Heart right ventricle (tissue), 16 donors: ENCODE measurements at regions not wholly inside any gene's neighbourhood (a gene's known extent, or its start where the extent isn't known, plus 50 kb on each side); places are given as distances from the start of the nearest gene placed in this dataset.

Experiments
- ATAC-seq, 8 donors: fragments of 200-7000 bp; cut with Tn5 transposase; one replicate each; pipeline ENCODE4 v1.9.1; 2020; ENCODE audit warnings: mild to moderate bottlenecking in 8 of 8, moderate library complexity in 8 of 8, moderate number of reproducible peaks in 1 of 8
- DNase-seq, 2 donors: peaks; one replicate each; pipeline ENCODE4 v3.0.0-alpha.2; 2020
- H3K27ac ChIP-seq, 10 donors: fragments of 200-600 bp; sonication (generic) in 2 of 10; one replicate each; pipeline versions ENCODE4 v1.5.0 to v1.8.0; 2020 to 2022; ENCODE audit warnings: mild to moderate bottlenecking in 3 of 10
- H3K27me3 ChIP-seq, 7 donors: fragments of 200-600 bp; one replicate each; pipeline ENCODE4 v1.8.0; 2021 to 2022; ENCODE audit warnings: mild to moderate bottlenecking in 2 of 7
- H3K36me3 ChIP-seq, 9 donors: fragments of 200-600 bp; sonication (generic) in 1 of 9; one replicate each; pipeline versions ENCODE4 v1.5.0 to v1.8.0; 2020 to 2022; ENCODE audit warnings: mild to moderate bottlenecking in 2 of 9
- H3K4me1 ChIP-seq, 9 donors: fragments of 200-600 bp; sonication (generic) in 1 of 9; one replicate each; pipeline versions ENCODE4 v1.5.0 to v1.8.0; 2020 to 2022; ENCODE audit warnings: mild to moderate bottlenecking in 4 of 9
- H3K4me3 ChIP-seq, 10 donors: fragments of 200-600 bp; sonication (generic) in 2 of 10; one replicate each; pipeline versions ENCODE4 v1.5.0 to v1.8.0; 2020 to 2022; ENCODE audit warnings: mild to moderate bottlenecking in 7 of 10, moderate library complexity in 2 of 10
- H3K9me3 ChIP-seq, 11 donors: fragments of 200-600 bp in 10 of 11; sonication (generic) in 2 of 11; one replicate each; pipeline versions ENCODE4 v1.5.0 to v1.8.0; 2013 to 2022; ENCODE audit warnings: mild to moderate bottlenecking in 2 of 11, control low read depth in 1 of 11, moderate library complexity in 1 of 11
- CTCF ChIP-seq, 9 donors: fragments of 200-600 bp; sonication (generic) in 2 of 9; IDR thresholded peaks; one replicate each; pipeline versions ENCODE4 v1.5.0 to v1.8.0; 2021 to 2022; ENCODE audit warnings: antibody characterized with exemption in 9 of 9, mild to moderate bottlenecking in 5 of 9, moderate library complexity in 1 of 9
- WGBS, 2 donors: extraction: QIAGEN DNeasy Blood & Tissue Kit; methylation state at CpG; one replicate each; pipeline ENCODE4 v1.1.7; 2013; ENCODE audit warnings: inconsistent platforms in 1 of 2; 5-methylcytosine and 5-hydroxymethylcytosine counted together
- intact Hi-C, 10 donors: fragments of 100-400 bp; cut with DNase I; formaldehyde crosslinking; loops; one replicate each; pipeline versions ENCODE4 v1.11.1 to v1.14.2; 2022
- donor health status: Arrhythmogenic right ventricular cardiomyopathy.
- donor health status: ischemic (EF 13 %, LVEDD 7.1; RV severe dilation, severe dysfunction).
- donor health status: healthy with polysubstance abuse.
- donor health status: DM: no; HTN: yes; CAD: no.
- donor health status: DM: no; HTN: no; CAD: no.
- donor health status: ischemic (EF 25% LVEDD 6.9; RV normal size, moderate dysfunction).
- donor health status: ischemic (EF 25% LVEDD 5.7; RV mildly dilated, moderate dysfunction).
- donor health status: healthy.
- donor health status: DM: yes; HTN: yes; CAD: no.
- donor health status: Ischemic cardiomyopathy.
- donor health status: ischemic (EF 35%, LVEDD 5.7; RV mildly dilated, moderate dysfunction).
- donor health status: nonischemic (EF 11% LVEDD 7.7; RV severe dilation, severe dysfunction).
- donor health status: DM: yes; HTN: yes; CAD: no.
- donor health status: PGD.
- donor health status: ischemic (EF 29% LVEDD 5.4; RV normal size, mild dysfunction).
- donor health status: nonischemic (EF 23%, LVEDD 6.1; RV moderate dilation, normal function).

GRCh38 chr10:6823770-6824169, 243.7 kb upstream of the PRKCQ start:
- no peaks in the 10 kb centered on the region for H3K9me3 ChIP-seq
- no peak for DNase-seq
- H3K27me3 ChIP-seq = peaks cover 0 to 11% (median 0%) of the 10 kb centered on the region in 7 donors
- intact Hi-C loops = no loop called here
- H3K4me3 ChIP-seq = no peak overlapping the region
- 0% methylated on average over 1 of the region's 1 CpG for WGBS, 2 donors
- H3K36me3 ChIP-seq = no peaks in the 10 kb centered on the region
- no peaks in the 10 kb centered on the region for H3K4me1 ChIP-seq
- no peak overlapping the region for H3K27ac ChIP-seq
- ATAC-seq = no peak
- no peak for TF ChIP-seq CTCF (IDR thresholded peaks at IDR 0.05)

- H3K9me3 ChIP-seq = no peaks in the 10 kb centered on the region
- no peak for TF ChIP-seq CTCF (IDR thresholded peaks at IDR 0.05)
- no peak overlapping the region for H3K4me3 ChIP-seq
These were observed 239.2 kb upstream of the PRKCQ start for GRCh38 chr10:6819301-6819700.

GRCh38 chr10:6817770-6818169, 237.7 kb upstream of the PRKCQ start:
- Histone ChIP-seq H3K27me3 (peaks cover 0 to 11% (median 0%) of the 10 kb centered on the region in 7 donors), H3K4me1 (no peaks in the 10 kb centered on the region), H3K36me3 (no peaks in the 10 kb centered on the region), H3K27ac (no peak overlapping the region), H3K4me3 (no peak overlapping the region), H3K9me3 (no peaks in the 10 kb centered on the region)
- intact Hi-C loops = no loop called here
- no peak for DNase-seq
- ATAC-seq = no peak
- 90 to 93% methylated on average over 4 of the region's 4 CpGs for WGBS, 2 donors
- TF ChIP-seq CTCF (IDR thresholded peaks at IDR 0.05) = no peak

More at GRCh38 chr10:6819301-6819700, 239.2 kb upstream of the PRKCQ start:
- peaks cover 0 to 11% (median 0%) of the 10 kb centered on the region in 7 donors for H3K27me3 ChIP-seq
- WGBS, 2 donors = 71 to 76% methylated on average over 10 of the region's 10 CpGs
- no peak overlapping the region for H3K27ac ChIP-seq
- no peak for DNase-seq
- no peak for ATAC-seq
- H3K36me3 ChIP-seq = no peaks in the 10 kb centered on the region
- H3K4me1 ChIP-seq = no peaks in the 10 kb centered on the region
- intact Hi-C loops = no loop called here

- intact Hi-C loops = no loop called here
- ATAC-seq (no peak), DNase-seq (no peak)
- H3K9me3 ChIP-seq = no peaks in the 10 kb centered on the region
- no peaks in the 10 kb centered on the region for H3K36me3 ChIP-seq
- no peak overlapping the region for H3K27ac ChIP-seq
- no peak overlapping the region for H3K4me3 ChIP-seq
- no peak for TF ChIP-seq CTCF (IDR thresholded peaks at IDR 0.05)
- H3K27me3 ChIP-seq = peaks cover 0 to 16% (median 0%) of the 10 kb centered on the region in 7 donors
- 74 to 81% methylated on average over 3 of the region's 3 CpGs for WGBS, 2 donors
- H3K4me1 ChIP-seq = no peaks in the 10 kb centered on the region
These were observed 235.3 kb upstream of the PRKCQ start for GRCh38 chr10:6815346-6815745.
